ENCODE measurements at regions not wholly inside any gene's neighbourhood (a gene's known extent, or its start where the extent isn't known, plus 50 kb on each side); places are given as distances from the start of the nearest gene placed in this dataset.

DNA sequence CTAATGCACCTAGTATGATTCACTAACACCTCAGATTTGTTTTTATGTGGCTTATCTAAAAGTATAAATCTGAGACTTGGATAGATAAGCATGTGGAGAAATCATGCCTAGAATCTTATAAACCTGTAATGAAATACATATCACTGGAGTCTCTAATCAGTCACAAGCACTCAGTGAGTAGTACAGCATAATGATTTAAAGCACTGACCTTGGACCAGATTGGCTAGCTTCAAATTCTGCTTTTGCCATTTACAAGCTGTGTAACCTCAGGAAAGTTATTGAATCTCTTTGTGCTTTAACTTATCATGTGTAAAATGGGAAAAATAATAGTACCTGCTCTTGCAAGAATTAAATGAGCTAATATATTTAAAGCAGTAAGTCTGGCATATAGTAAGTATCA lies 61.2 kb upstream of the ALDH1A1 start:
- TF ChIP-seq, protein P1, sequence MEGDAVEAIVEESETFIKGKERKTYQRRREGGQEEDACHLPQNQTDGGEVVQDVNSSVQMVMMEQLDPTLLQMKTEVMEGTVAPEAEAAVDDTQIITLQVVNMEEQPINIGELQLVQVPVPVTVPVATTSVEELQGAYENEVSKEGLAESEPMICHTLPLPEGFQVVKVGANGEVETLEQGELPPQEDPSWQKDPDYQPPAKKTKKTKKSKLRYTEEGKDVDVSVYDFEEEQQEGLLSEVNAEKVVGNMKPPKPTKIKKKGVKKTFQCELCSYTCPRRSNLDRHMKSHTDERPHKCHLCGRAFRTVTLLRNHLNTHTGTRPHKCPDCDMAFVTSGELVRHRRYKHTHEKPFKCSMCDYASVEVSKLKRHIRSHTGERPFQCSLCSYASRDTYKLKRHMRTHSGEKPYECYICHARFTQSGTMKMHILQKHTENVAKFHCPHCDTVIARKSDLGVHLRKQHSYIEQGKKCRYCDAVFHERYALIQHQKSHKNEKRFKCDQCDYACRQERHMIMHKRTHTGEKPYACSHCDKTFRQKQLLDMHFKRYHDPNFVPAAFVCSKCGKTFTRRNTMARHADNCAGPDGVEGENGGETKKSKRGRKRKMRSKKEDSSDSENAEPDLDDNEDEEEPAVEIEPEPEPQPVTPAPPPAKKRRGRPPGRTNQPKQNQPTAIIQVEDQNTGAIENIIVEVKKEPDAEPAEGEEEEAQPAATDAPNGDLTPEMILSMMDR (IDR thresholded peaks at IDR 0.05), result no peak
- no peak for TF ChIP-seq POLR2A (IDR thresholded peaks at IDR 0.05)

All from thyroid gland (tissue), 4 donors.